H1 (cell line): ENCODE measurements at regions not wholly inside any gene's neighbourhood (a gene's known extent, or its start where the extent isn't known, plus 50 kb on each side); places are given as distances from the start of the nearest gene placed in this dataset.

Source experiments
- CTCF ChIA-PET: fragments of 300-600 bp; sonication (Branson Sonifier 250); formaldehyde crosslinking; loops from one replicate; lab custom pipeline; 2021; ENCODE audit not compliant: partially characterized antibody; lab: Charles Lee
- POLR2A ChIA-PET: fragments of 300-600 bp; sonication (Branson Sonifier 250); formaldehyde crosslinking; loops from one replicate; lab custom pipeline; 2021; ENCODE audit warnings: inconsistent platforms; ENCODE audit not compliant: partially characterized antibody; lab: Charles Lee
- DNase-seq, 2 experiments: peaks; one replicate each; pipeline versions ENCODE4 v3.0.0 to v3.0.0-alpha.2; 2010 to 2022; ENCODE audit warnings: low spot score in 2 of 2, low read depth in 1 of 2, mixed read lengths in 1 of 2
- FAIRE-seq: peaks from 2 replicates; lab custom pipeline; 2011; peaks lifted over from hg19 to GRCh38; lab: Jason Lieb, UNC
- H2AFZ ChIP-seq: 2 replicates; pipeline ENCODE4 v1.8.1; 2012; ENCODE audit warnings: low read length, inconsistent platforms
- H2AK5ac ChIP-seq: 2 replicates; pipeline ENCODE4 v1.6.1; 2013; ENCODE audit warnings: low read depth, low read length
- H2BK120ac ChIP-seq: replicated peaks from 2 replicates; pipeline ENCODE3; 2013; ENCODE audit warnings: low read depth, low read length, inconsistent platforms
- H2BK12ac ChIP-seq: 2 replicates; pipeline ENCODE4 v1.6.1; 2013; ENCODE audit warnings: low read depth, low read length
- H2BK15ac ChIP-seq: 2 replicates; pipeline ENCODE4 v1.6.1; 2013; ENCODE audit warnings: low read length
- H2BK20ac ChIP-seq: 2 replicates; pipeline ENCODE4 v1.6.1; 2013; ENCODE audit warnings: low read length
- H2BK5ac ChIP-seq: 2 replicates; pipeline ENCODE4 v1.6.1; 2013; ENCODE audit warnings: low read depth, low read length
- H3K14ac ChIP-seq: 2 replicates; pipeline ENCODE4 v1.6.1; 2013; ENCODE audit warnings: inconsistent platforms; ENCODE audit not compliant: insufficient read length
- H3K18ac ChIP-seq: 2 replicates; pipeline ENCODE4 v1.6.1; 2013; ENCODE audit warnings: low read length; ENCODE audit errors: extremely low read depth
- H3K23ac ChIP-seq: 2 replicates; pipeline ENCODE4 v1.6.1; 2013; ENCODE audit warnings: inconsistent platforms; ENCODE audit not compliant: insufficient read length
- H3K23me2 ChIP-seq: 2 replicates; pipeline ENCODE4 v1.6.1; 2013; ENCODE audit warnings: low read depth, low read length
- H3K27ac ChIP-seq: 2 replicates; pipeline ENCODE4 v1.6.1; 2011; ENCODE audit warnings: low read depth, low read length, inconsistent platforms
- H3K27me3 ChIP-seq, 4 experiments: replicated peaks in 1 of 4; 1 replicate in 1 of 4; 2 replicates in 3 of 4; pipeline versions ENCODE4 v1.6.1 to v1.8.1; 2011 to 2013; ENCODE audit warnings: low read length in 3 of 4, mild to moderate bottlenecking in 3 of 4, inconsistent platforms in 2 of 4, mixed read lengths in 2 of 4, moderate library complexity in 1 of 4; ENCODE audit not compliant: control insufficient read depth in 3 of 4, insufficient read depth in 3 of 4; ENCODE audit errors: extremely low read depth in 1 of 4
- H3K36me3 ChIP-seq, 4 experiments: 2 replicates each; pipeline versions ENCODE4 v1.6.1 to v1.8.1; 2011 to 2013; ENCODE audit warnings: mild to moderate bottlenecking in 4 of 4, low read length in 3 of 4, moderate library complexity in 2 of 4, control low read depth in 1 of 4, inconsistent platforms in 1 of 4; ENCODE audit not compliant: insufficient read depth in 4 of 4, control insufficient read depth in 2 of 4
- H3K4ac ChIP-seq: replicated peaks from 2 replicates; pipeline ENCODE3; 2013; ENCODE audit warnings: low read length, low read depth, mixed read lengths, inconsistent platforms; ENCODE audit not compliant: insufficient read length
- H3K4me1 ChIP-seq, 4 experiments: replicated peaks in 1 of 4; 1 replicate in 1 of 4; 2 replicates in 3 of 4; pipeline versions ENCODE4 v1.6.1 to v1.8.1; 2011 to 2013; ENCODE audit warnings: low read length in 3 of 4, inconsistent platforms in 2 of 4, mixed read lengths in 1 of 4; ENCODE audit not compliant: insufficient read depth in 4 of 4, control insufficient read depth in 3 of 4
- H3K4me2 ChIP-seq, 2 experiments: 2 replicates each; pipeline versions ENCODE4 v1.6.1 to v1.8.1; 2011 to 2013; ENCODE audit warnings: low read depth in 2 of 2, low read length in 2 of 2, control low read depth in 1 of 2, inconsistent platforms in 1 of 2, mild to moderate bottlenecking in 1 of 2; ENCODE audit not compliant: insufficient read depth in 1 of 2
- H3K4me3 ChIP-seq, 4 experiments: fragments of 200-600, 300-600 bp in 1 of 4; sonication (generic), shearing (Covaris generic), sonication (Bioruptor Twin) in 1 of 4; 2 replicates each; pipeline versions ENCODE4 v1.5.1 to v1.8.1; 2011 to 2016; ENCODE audit warnings: low read length in 4 of 4, low read depth in 3 of 4, control low read depth in 2 of 4, inconsistent platforms in 2 of 4, mild to moderate bottlenecking in 2 of 4, mixed read lengths in 1 of 4, moderate library complexity in 1 of 4; ENCODE audit not compliant: insufficient read depth in 2 of 4; ENCODE audit errors: extremely low read depth in 1 of 4
- H3K56ac ChIP-seq: replicated peaks from 2 replicates; pipeline ENCODE3; 2013; ENCODE audit warnings: low read depth, mild to moderate bottlenecking, mixed read lengths, low read length, inconsistent platforms; ENCODE audit not compliant: insufficient read length
- H3K79me1 ChIP-seq: 2 replicates; pipeline ENCODE4 v1.6.1; 2013; ENCODE audit warnings: low read depth, low read length, control low read depth
- H3K79me2 ChIP-seq, 2 experiments: 2 replicates each; pipeline versions ENCODE4 v1.6.1 to v1.8.1; 2012 to 2013; ENCODE audit warnings: low read length in 2 of 2, mild to moderate bottlenecking in 2 of 2, inconsistent platforms in 1 of 2; ENCODE audit not compliant: insufficient read depth in 2 of 2, control insufficient read depth in 1 of 2
- H3K9ac ChIP-seq, 4 experiments: replicated peaks in 1 of 4; 1 replicate in 1 of 4; 2 replicates in 3 of 4; pipeline versions ENCODE4 v1.6.1 to v1.8.1; 2011 to 2013; ENCODE audit warnings: low read depth in 3 of 4, low read length in 3 of 4, control low read depth in 2 of 4, mild to moderate bottlenecking in 2 of 4, moderate library complexity in 2 of 4, inconsistent platforms in 1 of 4; ENCODE audit errors: extremely low read depth in 1 of 4
- H3K9me3 ChIP-seq, 2 experiments: 2 replicates each; pipeline versions ENCODE4 v1.6.1 to v1.8.1; 2012 to 2013; ENCODE audit warnings: mild to moderate bottlenecking in 2 of 2, moderate library complexity in 2 of 2, control low read depth in 1 of 2, inconsistent platforms in 1 of 2, low read depth in 1 of 2, low read length in 1 of 2, mixed read lengths in 1 of 2; ENCODE audit not compliant: insufficient read depth in 2 of 2
- H4K20me1 ChIP-seq, 2 experiments: replicated peaks in 1 of 2; 2 replicates each; pipeline versions ENCODE3 to v1.8.1; 2011 to 2013; ENCODE audit warnings: inconsistent platforms in 2 of 2, low read length in 2 of 2, mild to moderate bottlenecking in 1 of 2; ENCODE audit not compliant: insufficient read depth in 2 of 2, control insufficient read depth in 1 of 2
- H4K5ac ChIP-seq: 2 replicates; pipeline ENCODE4 v1.6.1; 2013; ENCODE audit warnings: low read length, low read depth, mixed read lengths, inconsistent platforms; ENCODE audit not compliant: insufficient read length
- H4K8ac ChIP-seq: 2 replicates; pipeline ENCODE4 v1.8.0; 2013; ENCODE audit warnings: mild to moderate bottlenecking, moderate library complexity, low read length, inconsistent platforms; ENCODE audit not compliant: insufficient read depth; ENCODE audit errors: extremely low read depth
- H4K91ac ChIP-seq: replicated peaks from 2 replicates; pipeline ENCODE3; 2013; ENCODE audit warnings: low read length, mixed read lengths, inconsistent platforms; ENCODE audit not compliant: insufficient read length
- ASH2L ChIP-seq: fragments of 200-600, 300-600 bp; sonication (generic); IDR thresholded peaks from one replicate; pipeline ENCODE4 v1.7.1; 2017; ENCODE audit warnings: low read length
- CBX8 ChIP-seq: fragments of 300-800, 300-1000 bp; sonication (generic); IDR thresholded peaks from 2 replicates; pipeline ENCODE4 v1.7.1; 2016; ENCODE audit warnings: low read depth, low read length, borderline replicate concordance
- CTBP2 ChIP-seq: IDR thresholded peaks from 2 replicates; pipeline ENCODE4 v1.7.0; 2011; ENCODE audit warnings: borderline replicate concordance, mild to moderate bottlenecking, moderate library complexity, mixed read lengths, low read length; ENCODE audit not compliant: insufficient read depth, insufficient read length
- EZH2 ChIP-seq: fragments of 200-600 bp; sonication (generic); IDR thresholded peaks from 2 replicates; pipeline ENCODE4 v1.7.1; 2012; ENCODE audit warnings: low read depth, mild to moderate bottlenecking, moderate library complexity, low read length, inconsistent platforms; ENCODE audit not compliant: severe bottlenecking
- GABPA ChIP-seq: IDR thresholded peaks from 2 replicates; pipeline ENCODE4 v1.6.1; 2011; ENCODE audit warnings: mild to moderate bottlenecking, low read length, moderate library complexity, borderline replicate concordance; ENCODE audit not compliant: insufficient read depth
- KDM4A ChIP-seq: IDR thresholded peaks from one replicate; pipeline ENCODE4 v1.7.1; 2012; ENCODE audit warnings: low read depth, mild to moderate bottlenecking, moderate library complexity, low read length, inconsistent platforms; ENCODE audit not compliant: severe bottlenecking
- NRF1 ChIP-seq: IDR thresholded peaks from 2 replicates; pipeline ENCODE4 v1.6.1; 2011; ENCODE audit warnings: mild to moderate bottlenecking, low read depth, low read length, improper control_type of control experiment
- PHF8 ChIP-seq: fragments of 200-600 bp; sonication (generic); conservative IDR thresholded peaks from 2 replicates; pipeline ENCODE4 v1.7.1; 2012; ENCODE audit warnings: low read depth, mild to moderate bottlenecking, inconsistent platforms, low read length, moderate library complexity
- POU5F1 ChIP-seq: IDR thresholded peaks from 2 replicates; pipeline ENCODE4 v1.6.1; 2011; ENCODE audit warnings: low read depth, mild to moderate bottlenecking, low read length, moderate library complexity
- SUZ12 ChIP-seq: fragments of 200-600 bp; sonication (generic); IDR thresholded peaks from 2 replicates; pipeline ENCODE4 v1.6.1; 2012; ENCODE audit warnings: mild to moderate bottlenecking, inconsistent platforms, low read length, moderate library complexity, mixed read lengths
- TAF1 ChIP-seq: IDR thresholded peaks from 2 replicates; pipeline ENCODE4 v1.6.1; 2011; ENCODE audit warnings: mild to moderate bottlenecking, low read depth, low read length
- TAF7 ChIP-seq: optimal IDR thresholded peaks from 2 replicates; pipeline ENCODE3; 2011; ENCODE audit warnings: low read depth, mild to moderate bottlenecking, inconsistent platforms, low read length, moderate library complexity, borderline replicate concordance
- WGBS, 2 experiments: shearing (Covaris generic) in 1 of 2; methylation state at CpG; one replicate each; pipeline versions ENCODE4 v1.1.6 to v1.1.7; 2013 to 2015; ENCODE audit warnings: low lambda C conversion rate in 2 of 2, mixed read lengths in 2 of 2, inconsistent platforms in 1 of 2, low coverage in 1 of 2, missing lambda C conversion rate in 1 of 2; ENCODE audit not compliant: insufficient replicate concordance in 2 of 2, insufficient coverage in 1 of 2, insufficient read length in 1 of 2; ENCODE audit errors: extremely low coverage in 1 of 2, missing lambda C conversion rate in 1 of 2; 5-methylcytosine and 5-hydroxymethylcytosine counted together
- TF ChIP-seq, protein P1 (sequence below): IDR thresholded peaks from 2 replicates; pipeline ENCODE4 v1.6.1; 2011; ENCODE audit warnings: low read depth, mild to moderate bottlenecking, low read length; ENCODE audit not compliant: insufficient read depth
- TF ChIP-seq, protein P2 (sequence below): IDR thresholded peaks from 2 replicates; pipeline ENCODE4 v1.6.1; 2012; ENCODE audit warnings: inconsistent platforms

DNA sequence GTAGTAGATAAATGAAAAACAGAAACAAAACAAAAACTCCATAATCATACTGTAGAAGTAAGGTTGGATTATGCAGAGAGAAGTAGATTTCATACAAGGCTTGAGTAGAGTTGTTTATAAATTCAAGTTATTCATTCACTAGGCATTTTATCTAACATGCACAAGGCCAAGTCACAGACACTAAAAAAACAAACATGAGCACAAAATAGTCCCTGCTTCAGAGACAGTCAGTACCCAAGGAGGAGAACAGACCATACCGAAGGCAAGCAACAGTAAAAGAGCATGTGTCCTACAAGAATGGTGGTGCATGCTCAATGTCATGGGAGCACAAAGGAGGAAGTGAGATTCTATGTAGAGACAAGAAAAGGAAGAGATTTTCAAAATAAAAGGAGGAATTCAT lies 796.5 kb upstream of the LRRC4C start:
- no peak overlapping the region for H2BK15ac ChIP-seq
- no peak overlapping the region for H3K18ac ChIP-seq
- H3K4me1 ChIP-seq: no peaks in the 10 kb centered on the region
- no peak overlapping the region for H3K4ac ChIP-seq
- H3K79me1 ChIP-seq: no peaks in the 10 kb centered on the region
- H3K27ac ChIP-seq: no peak overlapping the region
- no peak overlapping the region for H2BK5ac ChIP-seq
- H4K20me1 ChIP-seq: no peaks in the 10 kb centered on the region
- no peak overlapping the region for H3K4me3 ChIP-seq
- no peak for FAIRE-seq
- TF ChIP-seq CBX8: no peak
- TF ChIP-seq POU5F1: no peak
- no peak for TF ChIP-seq CTBP2
- TF ChIP-seq, protein P1, sequence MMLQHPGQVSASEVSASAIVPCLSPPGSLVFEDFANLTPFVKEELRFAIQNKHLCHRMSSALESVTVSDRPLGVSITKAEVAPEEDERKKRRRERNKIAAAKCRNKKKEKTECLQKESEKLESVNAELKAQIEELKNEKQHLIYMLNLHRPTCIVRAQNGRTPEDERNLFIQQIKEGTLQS: no peak
- TF ChIP-seq, protein P2, sequence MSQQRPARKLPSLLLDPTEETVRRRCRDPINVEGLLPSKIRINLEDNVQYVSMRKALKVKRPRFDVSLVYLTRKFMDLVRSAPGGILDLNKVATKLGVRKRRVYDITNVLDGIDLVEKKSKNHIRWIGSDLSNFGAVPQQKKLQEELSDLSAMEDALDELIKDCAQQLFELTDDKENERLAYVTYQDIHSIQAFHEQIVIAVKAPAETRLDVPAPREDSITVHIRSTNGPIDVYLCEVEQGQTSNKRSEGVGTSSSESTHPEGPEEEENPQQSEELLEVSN: no peak
- no peak for TF ChIP-seq GABPA
- no peak for TF ChIP-seq KDM4A
- TF ChIP-seq SUZ12: no peak
- no peak for TF ChIP-seq TAF1
- TF ChIP-seq ASH2L: no peak
- no peak for TF ChIP-seq EZH2
- no peak for TF ChIP-seq NRF1
- no peak for TF ChIP-seq TAF7
- no peak for TF ChIP-seq PHF8
- H4K91ac ChIP-seq: no peak overlapping the region
- H2BK12ac ChIP-seq: no peak overlapping the region
- 83% methylated on average over 1 of the region's 1 CpG; no CpG with 5 or more reads in 1 of the 2 experiments for WGBS, 2 experiments
- no peaks in the 10 kb centered on the region for H3K27me3 ChIP-seq
- H2BK20ac ChIP-seq: no peak overlapping the region
- CTCF ChIA-PET: no interaction called here
- H3K9me3 ChIP-seq: peaks cover 5% of the 10 kb centered on the region in 2 experiments; a peak in 1 of 4 replicates
- no peak overlapping the region for H3K56ac ChIP-seq
- H3K9ac ChIP-seq: no peak overlapping the region
- no peaks in the 10 kb centered on the region for H3K23me2 ChIP-seq
- no peaks in the 10 kb centered on the region for H3K36me3 ChIP-seq
- no peak overlapping the region for H3K4me2 ChIP-seq
- H3K79me2 ChIP-seq: no peaks in the 10 kb centered on the region
- no peak overlapping the region for H2AK5ac ChIP-seq
- H3K14ac ChIP-seq: no peak overlapping the region
- POLR2A ChIA-PET: no interaction called here
- no peak overlapping the region for H3K23ac ChIP-seq
- no peak overlapping the region for H4K5ac ChIP-seq
- H2BK120ac ChIP-seq: no peak overlapping the region
- no peak overlapping the region for H2AFZ ChIP-seq
- H4K8ac ChIP-seq: no peak overlapping the region
- no peak for DNase-seq
